GM18951 (cell line): ENCODE measurements at regions not wholly inside any gene's neighbourhood (a gene's known extent, or its start where the extent isn't known, plus 50 kb on each side); places are given as distances from the start of the nearest gene placed in this dataset.

ENCODE experiments used
- POLR2A ChIP-seq: IDR thresholded peaks from 4 replicates; pipeline ENCODE4 v1.6.1; 2011; ENCODE audit warnings: mild to moderate bottlenecking; ENCODE audit not compliant: insufficient read length, insufficient read depth; ENCODE audit errors: extremely low read depth
- in situ Hi-C: fragments of 300-500 bp; cut with MboI; formaldehyde crosslinking; loops from one replicate; pipeline ENCODE4 v1.12.0; 2022; ENCODE audit warnings: low sequenced_read_pairs, mixed read lengths, inconsistent platforms; ENCODE audit not compliant: unreplicated experiment

GRCh38 chr20:48282591-48283228 lies 497.4 kb upstream of the SULF2 start:
- TF ChIP-seq POLR2A, result no peak

GRCh38 chr20:48281501-48281900 lies 496.2 kb upstream of the SULF2 start:
- TF ChIP-seq POLR2A, result no peak
- in situ Hi-C loops, result no loop called here

More at GRCh38 chr20:48282591-48283228, 497.4 kb upstream of the SULF2 start:
- in situ Hi-C loops, result no loop called here

GRCh38 chr20:48278961-48279481 lies 493.7 kb upstream of the SULF2 start:
- in situ Hi-C loops, result no loop called here
- no peak for TF ChIP-seq POLR2A

GRCh38 chr20:48277266-48277665 lies 492.0 kb upstream of the SULF2 start:
- in situ Hi-C loops, result no loop called here
- no peak for TF ChIP-seq POLR2A

GRCh38 chr20:48276021-48276342 lies 490.7 kb upstream of the SULF2 start:
- TF ChIP-seq POLR2A, result no peak
- in situ Hi-C loops, result no loop called here

GRCh38 chr20:48275286-48276020 lies 490.2 kb upstream of the SULF2 start:
- in situ Hi-C loops, result no loop called here
- TF ChIP-seq POLR2A, result no peak

- TF ChIP-seq POLR2A, result no peak
- in situ Hi-C loops, result no loop called here
Measured at GRCh38 chr20:48273843-48274242, 488.6 kb upstream of the SULF2 start.

- in situ Hi-C loops, result no loop called here
- TF ChIP-seq POLR2A, result no peak
Measured at GRCh38 chr20:48270885-48271284, 485.6 kb upstream of the SULF2 start.

- in situ Hi-C loops, result no loop called here
- TF ChIP-seq POLR2A, result no peak
Measured at GRCh38 chr20:48267860-48268633, 482.8 kb upstream of the SULF2 start.

- in situ Hi-C loops, result no loop called here
- TF ChIP-seq POLR2A, result no peak
Measured at GRCh38 chr20:48266571-48266970, 481.3 kb upstream of the SULF2 start.

GRCh38 chr20:48265791-48266190 lies 480.5 kb upstream of the SULF2 start:
- in situ Hi-C loops, result no loop called here
- TF ChIP-seq POLR2A, result no peak

GRCh38 chr20:48262955-48263354 lies 477.7 kb upstream of the SULF2 start:
- TF ChIP-seq POLR2A, result no peak
- in situ Hi-C loops, result no loop called here

GRCh38 chr20:48262466-48262865 lies 477.2 kb upstream of the SULF2 start:
- in situ Hi-C loops, result no loop called here

More at GRCh38 chr20:48262466-48262865, 477.2 kb upstream of the SULF2 start:
- no peak for TF ChIP-seq POLR2A
